C4-2B (cell line): ENCODE measurements at regions not wholly inside any gene's neighbourhood (a gene's known extent, or its start where the extent isn't known, plus 50 kb on each side); places are given as distances from the start of the nearest gene placed in this dataset.

Source experiments
- CTCF ChIP-seq: fragments of 450-650 bp; conservative IDR thresholded peaks from 2 replicates; pipeline ENCODE4 v1.5.1; 2017; ENCODE audit warnings: mild to moderate bottlenecking
- ZFX ChIP-seq: fragments of 450-650 bp; IDR thresholded peaks from 2 replicates; pipeline ENCODE4 v1.6.1; 2017

GRCh38 chr14:25908277-25909044 lies 689.4 kb downstream of the NOVA1 start:
- no peak for TF ChIP-seq CTCF
- no peak for TF ChIP-seq ZFX
